ENCODE measurements at regions not wholly inside any gene's neighbourhood (a gene's known extent, or its start where the extent isn't known, plus 50 kb on each side); places are given as distances from the start of the nearest gene placed in this dataset.
"Not testable (repeated sequence)": the region's sequence is repeated elsewhere in the genome, so short reads cannot be mapped to it uniquely, and the experiment has no call there.

- Histone ChIP-seq H3K4me1 (ENCODE audit: insufficient read depth, low read length) (no peaks in the 10 kb centered on the region), H3K36me3 (ENCODE audit: insufficient read depth, low read length) (no peaks in the 10 kb centered on the region), H2AFZ (ENCODE audit: low read length) (no peak overlapping the region), H4K20me1 (ENCODE audit: insufficient read depth, low read length) (no peaks in the 10 kb centered on the region), H3K27me3 (ENCODE audit: insufficient read depth, low read length) (no peaks in the 10 kb centered on the region), H3K9me3 (ENCODE audit: low read depth, low read length) (no peaks in the 10 kb centered on the region), H3K27ac (ENCODE audit: low read depth, low read length) (no peak overlapping the region), H3K79me2 (ENCODE audit: insufficient read depth, low read length) (no peaks in the 10 kb centered on the region), H3K4me3 (ENCODE audit: insufficient read depth, low read length) (no peak overlapping the region), H3K4me2 (ENCODE audit: insufficient read depth, low read length) (no peak overlapping the region)
- TF ChIP-seq CTCF (IDR thresholded peaks at IDR 0.05; ENCODE audit: extremely low read depth, low read depth, low read length), result no peak
- no peak for DNase-seq (ENCODE audit: insufficient read length, low spot score, missing footprints)
Measured at GRCh38 chr7:152913492-152913891, 153.9 kb downstream of the ACTR3B start.

GRCh38 chr7:152914014-152914844 is 154.7 kb downstream of the ACTR3B start:
- no peaks in the 10 kb centered on the region for H3K36me3 ChIP-seq (ENCODE audit: insufficient read depth, low read length)
- no peak overlapping the region for H3K4me2 ChIP-seq (ENCODE audit: insufficient read depth, low read length)
- H3K4me1 ChIP-seq (ENCODE audit: insufficient read depth, low read length), result no peaks in the 10 kb centered on the region
- no peaks in the 10 kb centered on the region for H4K20me1 ChIP-seq (ENCODE audit: insufficient read depth, low read length)
- no peak overlapping the region for H3K27ac ChIP-seq (ENCODE audit: low read depth, low read length)
- no peak overlapping the region for H3K4me3 ChIP-seq (ENCODE audit: insufficient read depth, low read length)
- TF ChIP-seq CTCF (IDR thresholded peaks at IDR 0.05; ENCODE audit: extremely low read depth, low read depth, low read length), result no peak
- no peaks in the 10 kb centered on the region for H3K9me3 ChIP-seq (ENCODE audit: low read depth, low read length)
- no peak overlapping the region for H2AFZ ChIP-seq (ENCODE audit: low read length)
- H3K27me3 ChIP-seq (ENCODE audit: insufficient read depth, low read length), result no peaks in the 10 kb centered on the region
- no peak for DNase-seq (ENCODE audit: insufficient read length, low spot score, missing footprints)
- H3K79me2 ChIP-seq (ENCODE audit: insufficient read depth, low read length), result no peaks in the 10 kb centered on the region

GRCh38 chr7:152914845-152915102 is 155.2 kb downstream of the ACTR3B start:
- H3K36me3 ChIP-seq (ENCODE audit: insufficient read depth, low read length); H4K20me1 ChIP-seq (ENCODE audit: insufficient read depth, low read length); H3K27ac ChIP-seq (ENCODE audit: low read depth, low read length); H3K9me3 ChIP-seq (ENCODE audit: low read depth, low read length); DNase-seq (ENCODE audit: insufficient read length, low spot score, missing footprints); H3K4me2 ChIP-seq (ENCODE audit: insufficient read depth, low read length); H3K4me3 ChIP-seq (ENCODE audit: insufficient read depth, low read length); H2AFZ ChIP-seq (ENCODE audit: low read length); H3K79me2 ChIP-seq (ENCODE audit: insufficient read depth, low read length); H3K27me3 ChIP-seq (ENCODE audit: insufficient read depth, low read length); H3K4me1 ChIP-seq (ENCODE audit: insufficient read depth, low read length): not testable (repeated sequence)

- no peaks in the 10 kb centered on the region for H4K20me1 ChIP-seq (ENCODE audit: insufficient read depth, low read length)
- H3K9me3 ChIP-seq (ENCODE audit: low read depth, low read length), result no peaks in the 10 kb centered on the region
- no peak overlapping the region for H3K27ac ChIP-seq (ENCODE audit: low read depth, low read length)
- no peak for TF ChIP-seq CTCF (IDR thresholded peaks at IDR 0.05; ENCODE audit: extremely low read depth, low read depth, low read length)
- peak; percentile 87 for DNase-seq (ENCODE audit: insufficient read length, low spot score, missing footprints)
- H3K79me2 ChIP-seq (ENCODE audit: insufficient read depth, low read length), result no peaks in the 10 kb centered on the region
- no peaks in the 10 kb centered on the region for H3K36me3 ChIP-seq (ENCODE audit: insufficient read depth, low read length)
- no peak overlapping the region for H3K4me2 ChIP-seq (ENCODE audit: insufficient read depth, low read length)
- H2AFZ ChIP-seq (ENCODE audit: low read length), result no peak overlapping the region
- H3K4me1 ChIP-seq (ENCODE audit: insufficient read depth, low read length), result no peaks in the 10 kb centered on the region
- no peak overlapping the region for H3K4me3 ChIP-seq (ENCODE audit: insufficient read depth, low read length)
- H3K27me3 ChIP-seq (ENCODE audit: insufficient read depth, low read length), result no peaks in the 10 kb centered on the region
Measured at GRCh38 chr7:152922318-152923081, 162.9 kb downstream of the ACTR3B start.

Measured in osteoblast (primary cell).